ENCODE measurements at regions not wholly inside any gene's neighbourhood (a gene's known extent, or its start where the extent isn't known, plus 50 kb on each side); places are given as distances from the start of the nearest gene placed in this dataset.

- no peak for ATAC-seq
- no peak for DNase-seq
- Mint-ChIP-seq H3K9me3 (no peaks in the 10 kb centered on the region), H3K27ac (no peak overlapping the region), H3K4me3 (no peak overlapping the region), H3K4me1 (peaks cover 0 to 2% (median 0%) of the 10 kb centered on the region in 4 donors), H3K27me3 (no peaks in the 10 kb centered on the region), H3K36me3 (no peaks in the 10 kb centered on the region)
- POLR2A ChIA-PET, result no interaction called here
Observed at GRCh38 chr1:232441036-232441411, 188.9 kb downstream of the SIPA1L2 start.

GRCh38 chr1:232440325-232441035, 189.5 kb downstream of the SIPA1L2 start:
- H3K36me3 Mint-ChIP-seq, result no peaks in the 10 kb centered on the region
- H3K27me3 Mint-ChIP-seq, result no peaks in the 10 kb centered on the region
- H3K27ac Mint-ChIP-seq, result no peak overlapping the region
- H3K9me3 Mint-ChIP-seq, result no peaks in the 10 kb centered on the region
- POLR2A ChIA-PET, result no interaction called here
- DNase-seq, result no peak
- H3K4me3 Mint-ChIP-seq, result no peak overlapping the region
- H3K4me1 Mint-ChIP-seq, result peaks cover 0 to 2% (median 0%) of the 10 kb centered on the region in 4 donors
- ATAC-seq, result no peak

GRCh38 chr1:232439011-232439410, 190.9 kb downstream of the SIPA1L2 start:
- Mint-ChIP-seq H3K9me3 (no peaks in the 10 kb centered on the region), H3K27me3 (no peaks in the 10 kb centered on the region)

GRCh38 chr1:232438476-232438875, 191.5 kb downstream of the SIPA1L2 start:
- POLR2A ChIA-PET, result no interaction called here
- Mint-ChIP-seq H3K27ac (no peak overlapping the region), H3K9me3 (no peaks in the 10 kb centered on the region), H3K4me1 (peaks cover 0 to 2% (median 0%) of the 10 kb centered on the region in 4 donors), H3K4me3 (no peak overlapping the region), H3K36me3 (no peaks in the 10 kb centered on the region), H3K27me3 (no peaks in the 10 kb centered on the region)
- DNase-seq (no peak), ATAC-seq (no peak)

More at GRCh38 chr1:232439011-232439410, 190.9 kb downstream of the SIPA1L2 start:
- Mint-ChIP-seq H3K36me3 (no peaks in the 10 kb centered on the region), H3K27ac (no peak overlapping the region), H3K4me1 (peaks cover 0 to 2% (median 0%) of the 10 kb centered on the region in 4 donors), H3K4me3 (no peak overlapping the region)
- DNase-seq (no peak), ATAC-seq (no peak)
- POLR2A ChIA-PET, result no interaction called here

- Mint-ChIP-seq H3K4me3 (no peak overlapping the region), H3K36me3 (no peaks in the 10 kb centered on the region), H3K9me3 (no peaks in the 10 kb centered on the region), H3K4me1 (peaks cover 0 to 2% (median 0%) of the 10 kb centered on the region in 4 donors), H3K27me3 (no peaks in the 10 kb centered on the region), H3K27ac (no peak overlapping the region)
- DNase-seq (no peak), ATAC-seq (no peak)
- POLR2A ChIA-PET, result no interaction called here
Observed at GRCh38 chr1:232437510-232437909, 192.4 kb downstream of the SIPA1L2 start.

- POLR2A ChIA-PET, result no interaction called here
Observed at GRCh38 chr1:232435729-232436128, 194.2 kb downstream of the SIPA1L2 start.

GRCh38 chr1:232432313-232432712, 197.6 kb downstream of the SIPA1L2 start:
- DNase-seq (no peak), ATAC-seq (no peak)
- Mint-ChIP-seq H3K27me3 (peaks cover 0 to 6% (median 0%) of the 10 kb centered on the region in 5 donors), H3K9me3 (no peaks in the 10 kb centered on the region), H3K27ac (no peak overlapping the region), H3K36me3 (no peaks in the 10 kb centered on the region), H3K4me3 (no peak overlapping the region), H3K4me1 (no peaks in the 10 kb centered on the region)
- POLR2A ChIA-PET, result no interaction called here

More at GRCh38 chr1:232435729-232436128, 194.2 kb downstream of the SIPA1L2 start:
- DNase-seq, result no peak
- no peaks in the 10 kb centered on the region for H3K36me3 Mint-ChIP-seq
- H3K27me3 Mint-ChIP-seq, result no peaks in the 10 kb centered on the region
- H3K4me3 Mint-ChIP-seq, result no peak overlapping the region
- H3K27ac Mint-ChIP-seq, result no peak overlapping the region
- peaks cover 0 to 2% (median 0%) of the 10 kb centered on the region in 4 donors for H3K4me1 Mint-ChIP-seq
- no peaks in the 10 kb centered on the region for H3K9me3 Mint-ChIP-seq
- no peak for ATAC-seq

- Mint-ChIP-seq H3K27ac (no peak overlapping the region), H3K27me3 (peaks cover 0 to 6% (median 0%) of the 10 kb centered on the region in 5 donors), H3K36me3 (no peaks in the 10 kb centered on the region), H3K4me3 (no peak overlapping the region), H3K4me1 (no peaks in the 10 kb centered on the region), H3K9me3 (no peaks in the 10 kb centered on the region)
- POLR2A ChIA-PET, result no interaction called here
- no peak for ATAC-seq
- DNase-seq, result no peak
Observed at GRCh38 chr1:232431748-232432147, 198.2 kb downstream of the SIPA1L2 start.

GRCh38 chr1:232431326-232431725, 198.6 kb downstream of the SIPA1L2 start:
- Mint-ChIP-seq H3K27ac (no peak overlapping the region), H3K4me3 (no peak overlapping the region), H3K4me1 (no peaks in the 10 kb centered on the region), H3K27me3 (peaks cover 0 to 6% (median 0%) of the 10 kb centered on the region in 5 donors), H3K9me3 (no peaks in the 10 kb centered on the region), H3K36me3 (no peaks in the 10 kb centered on the region)
- DNase-seq, result no peak
- no peak for ATAC-seq
- POLR2A ChIA-PET, result no interaction called here

- Mint-ChIP-seq H3K27me3 (peaks cover 0 to 6% (median 0%) of the 10 kb centered on the region in 5 donors), H3K36me3 (no peaks in the 10 kb centered on the region), H3K4me3 (no peak overlapping the region), H3K4me1 (no peaks in the 10 kb centered on the region), H3K27ac (no peak overlapping the region), H3K9me3 (no peaks in the 10 kb centered on the region)
- POLR2A ChIA-PET, result no interaction called here
- ATAC-seq (no peak), DNase-seq (no peak)
Observed at GRCh38 chr1:232430467-232430866, 199.5 kb downstream of the SIPA1L2 start.

- ATAC-seq (no peak), DNase-seq (no peak)
- Mint-ChIP-seq H3K27me3 (peaks cover 0 to 6% (median 0%) of the 10 kb centered on the region in 5 donors), H3K9me3 (no peaks in the 10 kb centered on the region), H3K36me3 (no peaks in the 10 kb centered on the region), H3K4me3 (no peak overlapping the region), H3K4me1 (no peaks in the 10 kb centered on the region), H3K27ac (no peak overlapping the region)
- POLR2A ChIA-PET, result interaction anchor here (0.7 kb wide), 1 partner anchor 186 kb away, joined by 3 read pairs; no protein-coding TSS in a partner anchor
Observed at GRCh38 chr1:232428786-232429530, 201.0 kb downstream of the SIPA1L2 start.

- H3K4me3 Mint-ChIP-seq, result no peak overlapping the region
- no peaks in the 10 kb centered on the region for H3K36me3 Mint-ChIP-seq
- H3K9me3 Mint-ChIP-seq, result no peaks in the 10 kb centered on the region
- ATAC-seq (no peak), DNase-seq (no peak)
- peaks cover 0 to 6% (median 0%) of the 10 kb centered on the region in 5 donors for H3K27me3 Mint-ChIP-seq
- no peak overlapping the region for H3K27ac Mint-ChIP-seq
- POLR2A ChIA-PET, result no interaction called here
- H3K4me1 Mint-ChIP-seq, result no peaks in the 10 kb centered on the region
Observed at GRCh38 chr1:232428036-232428645, 201.8 kb downstream of the SIPA1L2 start.

- no peak for ATAC-seq
- peaks cover 0 to 6% (median 0%) of the 10 kb centered on the region in 5 donors for H3K27me3 Mint-ChIP-seq
- no peak for DNase-seq
- no peaks in the 10 kb centered on the region for H3K4me1 Mint-ChIP-seq
- H3K4me3 Mint-ChIP-seq, result no peak overlapping the region
- no peaks in the 10 kb centered on the region for H3K36me3 Mint-ChIP-seq
- no peak overlapping the region for H3K27ac Mint-ChIP-seq
- no peaks in the 10 kb centered on the region for H3K9me3 Mint-ChIP-seq
- POLR2A ChIA-PET, result no interaction called here
Observed at GRCh38 chr1:232426801-232427200, 203.1 kb downstream of the SIPA1L2 start.
